Fibroblast of the aortic adventitia (primary cell): ENCODE measurements at regions not wholly inside any gene's neighbourhood (a gene's known extent, or its start where the extent isn't known, plus 50 kb on each side); places are given as distances from the start of the nearest gene placed in this dataset.
A peak's percentile ranks its signal among the peaks of the same experiment; 100 is the strongest.
"Not testable (repeated sequence)": the region's sequence is repeated elsewhere in the genome, so short reads cannot be mapped to it uniquely, and the experiment has no call there.

ENCODE experiments used
- DNase-seq: peaks from one replicate; pipeline ENCODE4 v3.0.0-alpha.2; 2010; ENCODE audit warnings: low read depth
- H3K4me3 ChIP-seq: 2 replicates; pipeline ENCODE4 v1.5.1; 2011; ENCODE audit warnings: low read depth, mild to moderate bottlenecking, control low read depth, low read length, moderate library complexity
- TF ChIP-seq, protein P1 (sequence below): IDR thresholded peaks from 2 replicates; pipeline ENCODE4 v1.5.1; 2011; ENCODE audit warnings: mild to moderate bottlenecking, low read length, control low read depth, inconsistent platforms; ENCODE audit not compliant: insufficient read depth

DNA sequence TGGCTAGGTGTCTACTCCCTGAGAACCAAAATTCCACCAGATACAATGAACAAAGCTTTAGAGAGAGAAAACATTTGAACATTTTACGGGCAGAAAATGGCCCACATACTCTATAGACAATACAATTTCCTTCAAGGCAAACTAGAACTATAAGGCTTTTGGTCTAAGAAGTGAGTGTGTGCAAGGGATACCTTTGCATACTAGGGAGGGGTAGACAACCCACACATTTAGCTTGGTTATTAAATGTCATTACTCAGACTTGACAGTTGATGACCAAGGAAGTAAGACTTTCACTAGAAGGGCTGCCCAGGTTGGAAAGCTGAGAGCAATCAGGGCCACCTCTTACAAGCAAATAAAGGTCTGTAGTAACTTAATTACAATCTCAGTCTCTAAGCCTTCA lies 64.0 kb upstream of the PLEKHM1 start:
- DNase-seq, H3K4me3 ChIP-seq: not testable (repeated sequence)

DNA sequence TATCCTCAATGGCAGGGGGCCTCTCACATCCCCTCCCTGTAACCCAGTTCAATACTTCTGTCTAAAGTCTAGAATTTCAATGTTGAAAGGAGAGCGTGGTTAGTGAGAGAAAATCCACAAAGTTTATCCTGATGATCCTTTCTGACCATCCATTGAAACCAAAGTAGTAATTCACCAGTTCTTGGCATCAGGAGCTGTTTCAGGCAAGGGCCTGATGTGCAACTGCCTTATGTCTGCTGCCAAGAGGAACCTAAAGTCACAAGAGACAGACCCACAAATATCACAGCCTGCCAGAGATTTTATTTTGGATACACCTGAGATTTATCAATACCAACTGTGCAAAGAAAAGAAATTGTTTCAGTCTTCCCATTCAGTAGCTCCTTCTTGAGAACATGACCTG lies 68.3 kb upstream of the PLEKHM1 start:
- not testable (repeated sequence) for H3K4me3 ChIP-seq, DNase-seq

DNA sequence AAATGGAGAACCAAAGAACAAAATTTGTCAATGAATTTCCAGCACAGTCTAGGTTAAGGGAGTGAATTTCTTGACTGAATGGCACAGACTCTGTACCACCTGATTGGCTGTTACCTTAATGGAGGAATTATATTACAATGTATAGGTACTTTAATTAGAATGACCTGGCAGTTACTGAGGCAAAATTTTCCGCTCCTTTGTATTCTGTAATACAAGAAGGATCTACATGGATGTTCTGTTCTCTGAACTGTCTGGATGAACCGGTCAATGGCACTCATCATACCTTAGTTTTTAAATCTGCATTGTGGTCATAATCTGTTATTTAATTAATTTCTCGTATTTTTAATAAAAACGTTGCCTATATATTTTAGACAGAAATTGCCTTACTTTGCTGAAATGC lies 72.3 kb upstream of the PLEKHM1 start:
- not testable (repeated sequence) for H3K4me3 ChIP-seq, DNase-seq

DNA sequence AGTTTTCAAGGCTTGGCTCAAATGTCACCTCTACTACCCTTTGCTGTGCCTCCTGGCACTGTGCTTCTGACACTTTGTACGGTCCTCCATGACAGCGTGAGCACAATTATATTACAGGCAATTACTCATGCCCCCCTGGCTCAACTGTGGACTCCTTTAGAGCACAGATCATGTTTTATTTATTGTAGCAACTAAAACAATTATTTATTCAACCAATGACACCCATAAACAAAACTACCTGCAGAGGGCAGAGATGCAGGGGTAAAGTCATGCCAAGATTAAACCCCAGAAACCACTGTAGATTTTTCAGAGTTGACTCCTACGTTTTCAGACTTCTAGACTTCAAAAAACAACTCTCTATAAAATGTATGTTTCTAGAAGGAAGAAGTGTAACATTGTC lies 72.8 kb upstream of the PLEKHM1 start:
- DNase-seq, H3K4me3 ChIP-seq: not testable (repeated sequence)

DNA sequence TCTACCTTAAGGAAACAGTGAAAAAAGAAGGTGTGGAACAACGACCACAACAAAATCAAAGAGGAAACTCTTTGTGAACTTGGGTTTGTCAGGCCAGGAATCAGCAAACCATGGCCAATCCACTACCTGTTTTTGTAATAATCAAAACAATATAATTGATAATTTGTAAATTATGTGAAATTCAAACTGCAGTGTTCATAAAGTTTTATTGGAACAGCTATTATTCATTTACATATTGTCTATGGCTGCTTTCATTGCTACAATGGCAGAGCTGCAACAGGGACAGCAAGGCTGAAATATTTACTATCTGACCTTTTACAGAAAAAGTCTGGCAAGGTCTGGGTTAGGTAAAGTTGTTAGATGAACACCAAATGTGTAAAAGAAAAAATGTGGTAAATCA lies 77.8 kb upstream of the PLEKHM1 start:
- not testable (repeated sequence) for H3K4me3 ChIP-seq, DNase-seq

DNA sequence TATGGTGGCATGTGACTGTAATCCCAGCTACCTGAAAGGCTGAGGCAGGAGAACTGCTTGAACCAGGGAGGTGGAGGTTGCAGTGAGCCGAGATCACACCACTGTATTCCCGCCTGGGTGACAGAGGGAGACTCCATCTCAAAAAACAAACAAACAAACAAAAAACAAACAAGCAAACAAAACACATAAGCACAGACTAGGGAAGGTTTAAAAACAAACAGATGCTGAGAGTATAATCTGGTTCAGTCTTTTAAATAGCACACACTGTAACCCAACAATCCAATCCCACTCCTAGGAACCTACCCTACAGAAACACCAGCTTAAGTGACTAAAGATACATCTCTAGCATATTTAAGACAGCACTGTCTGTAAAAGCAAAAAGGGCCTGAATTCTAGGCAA lies 82.8 kb upstream of the PLEKHM1 start:
- H3K4me3 ChIP-seq, DNase-seq: not testable (repeated sequence)

DNA sequence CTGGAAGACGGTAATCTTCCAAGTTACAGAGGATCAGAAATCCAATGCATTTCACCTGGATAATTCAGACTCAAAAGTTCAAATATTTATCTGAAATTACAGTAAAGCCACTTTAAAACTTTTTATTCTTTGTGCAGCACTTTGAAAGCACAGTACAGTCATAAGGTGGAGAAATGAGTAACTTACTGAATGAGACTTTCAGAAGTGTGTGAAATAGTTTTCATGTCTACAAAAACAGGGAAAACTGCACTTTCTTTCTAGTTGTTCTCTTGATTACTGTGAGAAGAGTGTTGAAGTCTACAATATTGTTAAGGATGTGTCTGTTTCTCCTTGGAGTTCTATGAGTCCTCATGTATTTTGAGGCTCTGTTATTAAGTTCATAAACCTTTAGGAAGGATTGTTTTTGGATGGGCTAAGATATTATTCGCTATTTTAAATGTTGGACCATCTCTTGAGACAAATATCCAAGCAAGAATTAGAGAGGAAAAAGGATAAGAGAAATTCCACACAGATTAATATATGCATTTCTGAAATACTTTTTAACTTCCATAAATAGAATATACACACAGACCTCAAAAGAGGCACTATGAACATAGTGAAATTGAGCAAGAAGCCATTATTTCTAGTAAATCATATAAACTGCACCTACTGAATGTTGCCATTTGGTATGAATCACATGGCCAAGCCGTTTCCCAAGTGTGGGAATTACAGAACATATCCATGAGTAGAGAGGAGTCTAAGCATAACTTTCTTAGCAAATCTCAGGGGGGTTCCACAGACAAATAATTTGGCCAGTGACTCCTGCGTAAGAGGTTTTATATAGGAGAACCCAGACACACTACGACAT lies 83.6 kb upstream of the PLEKHM1 start:
- TF ChIP-seq, protein P1, sequence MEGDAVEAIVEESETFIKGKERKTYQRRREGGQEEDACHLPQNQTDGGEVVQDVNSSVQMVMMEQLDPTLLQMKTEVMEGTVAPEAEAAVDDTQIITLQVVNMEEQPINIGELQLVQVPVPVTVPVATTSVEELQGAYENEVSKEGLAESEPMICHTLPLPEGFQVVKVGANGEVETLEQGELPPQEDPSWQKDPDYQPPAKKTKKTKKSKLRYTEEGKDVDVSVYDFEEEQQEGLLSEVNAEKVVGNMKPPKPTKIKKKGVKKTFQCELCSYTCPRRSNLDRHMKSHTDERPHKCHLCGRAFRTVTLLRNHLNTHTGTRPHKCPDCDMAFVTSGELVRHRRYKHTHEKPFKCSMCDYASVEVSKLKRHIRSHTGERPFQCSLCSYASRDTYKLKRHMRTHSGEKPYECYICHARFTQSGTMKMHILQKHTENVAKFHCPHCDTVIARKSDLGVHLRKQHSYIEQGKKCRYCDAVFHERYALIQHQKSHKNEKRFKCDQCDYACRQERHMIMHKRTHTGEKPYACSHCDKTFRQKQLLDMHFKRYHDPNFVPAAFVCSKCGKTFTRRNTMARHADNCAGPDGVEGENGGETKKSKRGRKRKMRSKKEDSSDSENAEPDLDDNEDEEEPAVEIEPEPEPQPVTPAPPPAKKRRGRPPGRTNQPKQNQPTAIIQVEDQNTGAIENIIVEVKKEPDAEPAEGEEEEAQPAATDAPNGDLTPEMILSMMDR: no peak
- H3K4me3 ChIP-seq: no peak overlapping the region
- peak; percentile 77 for DNase-seq

DNA sequence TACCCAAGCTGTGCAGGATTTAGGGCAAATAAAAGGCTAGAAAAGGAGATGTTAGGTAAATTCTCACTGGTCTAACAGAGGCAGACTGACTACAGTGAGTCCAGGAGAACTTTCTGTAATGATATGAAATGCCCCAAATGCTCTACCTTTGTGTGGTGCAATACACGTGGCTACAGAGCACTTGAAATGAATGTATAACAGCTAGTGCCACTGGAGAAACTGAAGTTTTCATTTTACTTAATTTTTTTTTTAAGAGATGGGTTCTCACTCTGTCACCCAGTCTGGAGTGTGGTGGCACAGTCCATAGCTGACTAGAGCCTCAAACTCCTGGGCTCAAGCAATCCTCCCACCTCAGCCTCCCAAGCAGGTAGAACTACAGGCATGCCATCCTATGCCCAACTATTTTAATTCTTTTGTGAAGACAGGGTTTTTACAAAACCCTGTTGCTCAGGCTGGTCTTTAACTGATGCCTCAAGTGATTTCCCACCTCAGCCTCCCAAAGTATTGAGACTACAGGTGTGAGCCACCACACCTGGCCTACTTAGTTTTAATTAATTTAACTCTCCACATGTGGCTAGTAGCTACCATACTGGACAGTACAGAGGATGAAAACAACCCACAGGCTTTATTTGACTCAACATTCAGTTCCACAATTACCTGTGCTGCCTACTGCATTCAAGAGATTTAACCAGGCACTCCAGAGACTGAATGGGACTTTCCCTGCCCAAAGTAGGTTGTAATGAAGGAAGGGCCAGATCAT lies 84.8 kb upstream of the PLEKHM1 start:
- H3K4me3 ChIP-seq: no peak overlapping the region
- DNase-seq: no peak
- TF ChIP-seq, protein P1: no peak

DNA sequence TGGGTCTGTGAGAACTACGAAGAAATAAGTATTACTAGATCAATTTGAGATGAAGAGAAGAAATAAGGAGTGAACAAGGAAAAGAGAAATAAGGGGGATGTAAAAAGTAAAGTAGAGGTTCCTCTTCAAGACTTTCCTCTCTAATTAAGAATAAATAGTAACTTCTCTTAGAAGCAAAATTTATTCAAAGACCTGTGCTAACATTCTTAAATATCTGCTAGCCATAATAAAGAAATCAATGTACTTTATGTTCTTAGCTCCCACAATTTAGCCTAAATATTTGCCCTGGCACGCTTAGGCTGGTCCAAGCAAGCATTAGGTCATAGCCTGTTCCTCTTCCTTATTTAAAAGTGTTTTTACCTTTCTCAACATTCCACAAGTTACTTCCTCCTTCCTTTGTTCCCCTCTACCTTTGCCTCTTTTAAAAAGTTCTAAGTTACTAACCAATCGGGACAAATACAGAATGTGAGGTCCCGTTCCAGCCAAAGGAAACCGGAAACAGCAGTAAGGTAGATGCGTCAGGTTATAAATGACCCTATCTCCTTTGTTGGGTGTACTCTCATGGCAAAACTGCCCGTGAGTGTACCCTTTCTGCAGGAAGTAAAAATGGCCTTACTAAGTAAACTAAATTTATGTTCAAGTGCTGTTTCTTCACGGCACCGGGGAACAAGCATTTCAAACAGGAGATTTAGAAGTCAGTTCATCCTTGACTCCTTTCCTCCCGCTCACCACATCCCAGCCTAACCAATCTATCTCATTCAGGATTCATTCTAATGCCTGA lies 86.2 kb upstream of the PLEKHM1 start:
- not testable (repeated sequence) for DNase-seq, H3K4me3 ChIP-seq

DNA sequence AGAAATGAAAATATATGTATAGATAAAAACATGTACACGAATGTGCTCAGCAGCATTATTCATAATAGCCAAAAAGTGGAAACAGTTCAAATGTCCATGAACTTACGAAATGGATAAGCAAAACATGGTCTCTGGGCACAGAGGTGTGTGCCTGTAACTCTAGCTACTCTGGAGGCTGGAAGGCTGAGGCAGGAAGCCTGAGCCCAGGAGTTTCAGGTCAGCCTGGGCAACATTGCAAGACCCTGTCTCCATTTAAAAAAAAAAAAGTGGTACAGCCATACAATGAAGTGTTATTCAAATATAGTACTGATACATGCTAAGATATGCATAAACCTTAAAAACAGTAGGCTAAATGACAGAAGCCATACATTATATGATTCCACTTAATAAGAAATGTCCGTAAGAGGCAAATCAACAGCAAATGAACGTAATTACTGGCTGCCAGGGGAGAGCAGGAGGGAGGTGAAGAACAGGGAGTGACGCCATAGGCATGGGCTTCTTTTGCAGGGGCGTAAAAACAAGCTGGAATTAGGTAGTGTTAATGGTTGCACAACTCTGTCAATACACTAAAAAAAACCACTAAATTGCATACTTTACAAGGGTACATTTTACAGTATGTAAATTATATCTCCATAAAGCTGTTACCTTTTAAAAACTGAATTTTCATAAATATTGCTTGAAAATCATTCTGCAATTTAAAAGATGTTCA lies 87.2 kb upstream of the PLEKHM1 start:
- no peak for DNase-seq
- TF ChIP-seq, protein P1: no peak
- H3K4me3 ChIP-seq: no peak overlapping the region
